Uterus (tissue), 3 donors: ENCODE measurements at regions not wholly inside any gene's neighbourhood (a gene's known extent, or its start where the extent isn't known, plus 50 kb on each side); places are given as distances from the start of the nearest gene placed in this dataset.

Experiments
- DNase-seq, 2 donors: peaks; one replicate each; pipeline ENCODE4 v3.0.0-alpha.2; 2019 to 2020
- H3K27ac ChIP-seq, 2 donors: fragments of 200-600 bp; sonication (generic); 1 replicate in 1 of 2; 2 replicates in 1 of 2; pipeline ENCODE4 v1.5.1; 2016 to 2018
- H3K27me3 ChIP-seq, 2 donors: fragments of 200-600 bp; sonication (generic); one replicate each; pipeline ENCODE4 v1.5.1; 2018 to 2019; ENCODE audit warnings: control low read depth in 1 of 2
- H3K36me3 ChIP-seq, 2 donors: fragments of 200-600 bp; sonication (generic); one replicate each; pipeline ENCODE4 v1.5.1; 2019; ENCODE audit warnings: control low read depth in 1 of 2
- H3K4me1 ChIP-seq, 2 donors: fragments of 200-600 bp; sonication (generic); one replicate each; pipeline ENCODE4 v1.5.1; 2018 to 2019; ENCODE audit warnings: control low read depth in 1 of 2
- H3K4me3 ChIP-seq, 2 donors: fragments of 200-600 bp; sonication (generic); 1 replicate in 1 of 2; 2 replicates in 1 of 2; pipeline ENCODE4 v1.5.1; 2018 to 2019; ENCODE audit warnings: mild to moderate bottlenecking in 1 of 2
- H3K9me3 ChIP-seq, 2 donors: fragments of 200-600 bp; sonication (generic); one replicate each; pipeline ENCODE4 v1.5.1; 2019; ENCODE audit warnings: control low read depth in 1 of 2
- CTCF ChIP-seq, 4 experiments: fragments of 200-600 bp in 2 of 4; fragments of 450-650 bp in 2 of 4; sonication (generic) in 2 of 4; IDR thresholded peaks; one replicate each; pipeline ENCODE4 v1.5.1; 2016 to 2019; ENCODE audit warnings: antibody characterized with exemption in 4 of 4, mild to moderate bottlenecking in 2 of 4, moderate library complexity in 1 of 4
- POLR2A ChIP-seq, 2 donors: fragments of 450-650 bp; IDR thresholded peaks; one replicate each; pipeline ENCODE4 v1.6.1; 2016; ENCODE audit warnings: antibody characterized with exemption in 2 of 2, mild to moderate bottlenecking in 1 of 2, moderate library complexity in 1 of 2
- intact Hi-C: fragments of 100-400 bp; cut with DNase I; formaldehyde crosslinking; loops from one replicate; pipeline ENCODE4 v1.15.1; 2023; ENCODE audit warnings: low total_unique reads
- donor health status: DM: yes; HTN: yes; CAD: no.

GRCh38 chr6:44723439-44724197 lies 336.1 kb downstream of the CDC5L start:
- TF ChIP-seq CTCF (IDR thresholded peaks at IDR 0.05): no peak
- TF ChIP-seq POLR2A (IDR thresholded peaks at IDR 0.05): no peak
- H3K4me3 ChIP-seq: no peak overlapping the region
- H3K36me3 ChIP-seq: no peaks in the 10 kb centered on the region
- no peak overlapping the region for H3K27ac ChIP-seq
- intact Hi-C loops: no loop called here
- no peaks in the 10 kb centered on the region for H3K9me3 ChIP-seq
- no peak for DNase-seq
- no peaks in the 10 kb centered on the region for H3K27me3 ChIP-seq
- no peaks in the 10 kb centered on the region for H3K4me1 ChIP-seq

- no peak for TF ChIP-seq CTCF (IDR thresholded peaks at IDR 0.05)
- no peak for TF ChIP-seq POLR2A (IDR thresholded peaks at IDR 0.05)
- no peaks in the 10 kb centered on the region for H3K4me1 ChIP-seq
- intact Hi-C loops: no loop called here
- H3K27ac ChIP-seq: no peak overlapping the region
- no peaks in the 10 kb centered on the region for H3K9me3 ChIP-seq
- H3K4me3 ChIP-seq: no peak overlapping the region
- H3K27me3 ChIP-seq: no peaks in the 10 kb centered on the region
- no peaks in the 10 kb centered on the region for H3K36me3 ChIP-seq
- no peak for DNase-seq
Measured at GRCh38 chr6:44725070-44725469, 337.6 kb downstream of the CDC5L start.

- TF ChIP-seq POLR2A (IDR thresholded peaks at IDR 0.05): no peak
- no peak for TF ChIP-seq CTCF (IDR thresholded peaks at IDR 0.05)
- no peaks in the 10 kb centered on the region for H3K27me3 ChIP-seq
- no peak overlapping the region for H3K4me3 ChIP-seq
- no peaks in the 10 kb centered on the region for H3K4me1 ChIP-seq
- H3K9me3 ChIP-seq: no peaks in the 10 kb centered on the region
- no peaks in the 10 kb centered on the region for H3K36me3 ChIP-seq
- no peak overlapping the region for H3K27ac ChIP-seq
- intact Hi-C loops: no loop called here
- no peak for DNase-seq
Measured at GRCh38 chr6:44727651-44728630, 340.4 kb downstream of the CDC5L start.

- Histone ChIP-seq H3K27me3 (no peaks in the 10 kb centered on the region), H3K4me3 (no peak overlapping the region), H3K9me3 (no peaks in the 10 kb centered on the region), H3K4me1 (no peaks in the 10 kb centered on the region), H3K36me3 (no peaks in the 10 kb centered on the region), H3K27ac (no peak overlapping the region)
- no peak for DNase-seq
- intact Hi-C loops: no loop called here
- no peak for TF ChIP-seq POLR2A (IDR thresholded peaks at IDR 0.05)
- no peak for TF ChIP-seq CTCF (IDR thresholded peaks at IDR 0.05)
Measured at GRCh38 chr6:44730771-44731391, 343.4 kb downstream of the CDC5L start.
